HCT116 (cell line): ENCODE measurements at regions not wholly inside any gene's neighbourhood (a gene's known extent, or its start where the extent isn't known, plus 50 kb on each side); places are given as distances from the start of the nearest gene placed in this dataset.
"Not testable (repeated sequence)": the region's sequence is repeated elsewhere in the genome, so short reads cannot be mapped to it uniquely, and the experiment has no call there.

ENCODE experiments used
- ATAC-seq: fragments of 200-7000 bp; cut with Tn5 transposase; 2 replicates; pipeline ENCODE4 v1.9.1; 2020; ENCODE audit warnings: mild to moderate bottlenecking, moderate library complexity
- BruUV-seq: library from RNA; stranded (reverse); fragments of 400-500 nt; replicated peaks from 2 replicates; lab custom pipeline; 2021; lab: Mats Ljungman, UMichigan
- CTCF ChIA-PET: fragments of 300-600 bp; sonication (Branson Sonifier 250); formaldehyde crosslinking; loops from one replicate; lab custom pipeline; 2021; ENCODE audit warnings: antibody characterized with exemption; lab: Charles Lee
- POLR2A ChIA-PET: fragments of 300-600, 350-600 bp; sonication (Branson Sonifier 250); formaldehyde crosslinking; loops from one replicate; lab custom pipeline; 2021; ENCODE audit warnings: antibody characterized with exemption; lab: Charles Lee
- RAD21 ChIA-PET, 2 experiments: fragments of 300-600 bp; sonication (Branson Sonifier 250); formaldehyde crosslinking; loops; one replicate each; lab custom pipeline; 2023; ENCODE audit warnings: low total read pairs in 2 of 2; ENCODE audit not compliant: uncharacterized antibody in 2 of 2, unreplicated experiment in 2 of 2, low non-redundant PET in 1 of 2; lab: Charles Lee
- DNase-seq: peaks from one replicate; pipeline ENCODE4 v3.0.0-alpha.2; 2010; ENCODE audit warnings: low read depth, low spot score
- H2AFZ ChIP-seq: fragments of 200-600 bp; shearing (Covaris generic), sonication (generic); 2 replicates; pipeline ENCODE4 v1.6.1; 2017; ENCODE audit warnings: low read depth, mixed run types, mixed read lengths, antibody characterized with exemption, low read length; ENCODE audit not compliant: poor library complexity, severe bottlenecking
- H3K27ac ChIP-seq: 2 replicates; pipeline ENCODE4 v1.5.1; 2012; ENCODE audit warnings: low read depth, low read length
- H3K27me3 ChIP-seq: fragments of 200-600 bp; sonication (generic); 2 replicates; pipeline ENCODE4 v1.6.1; 2016; ENCODE audit warnings: mixed run types, low read length, mixed read lengths; ENCODE audit not compliant: insufficient read depth
- H3K36me3 ChIP-seq, 2 experiments: fragments of 200-500 bp in 1 of 2; fragments of 200-600 bp in 1 of 2; sonication (Bioruptor generic) in 1 of 2; sonication (generic) in 1 of 2; 2 replicates each; pipeline versions ENCODE4 v1.5.1 to v1.6.1; 2014 to 2016; ENCODE audit warnings: low read length in 2 of 2, inconsistent platforms in 1 of 2, mixed read lengths in 1 of 2, mixed run types in 1 of 2; ENCODE audit not compliant: insufficient read depth in 2 of 2, control insufficient read depth in 1 of 2
- H3K4me1 ChIP-seq, 2 experiments: fragments of 200-600 bp in 1 of 2; sonication (generic) in 1 of 2; 2 replicates each; pipeline versions ENCODE4 v1.5.1 to v1.6.1; 2012 to 2017; ENCODE audit warnings: low read length in 2 of 2, inconsistent platforms in 1 of 2, mild to moderate bottlenecking in 1 of 2, mixed read lengths in 1 of 2, mixed run types in 1 of 2, moderate library complexity in 1 of 2; ENCODE audit not compliant: insufficient read depth in 2 of 2, control insufficient read depth in 1 of 2
- H3K4me2 ChIP-seq: fragments of 200-600 bp; sonication (generic); 2 replicates; pipeline ENCODE4 v1.6.1; 2017; ENCODE audit warnings: mixed run types, low read length, mixed read lengths
- H3K4me3 ChIP-seq, 2 experiments: fragments of 200-600 bp in 1 of 2; sonication (generic) in 1 of 2; replicated peaks in 1 of 2; 2 replicates each; pipeline ENCODE4 v1.5.1; 2011 to 2016; ENCODE audit warnings: low read length in 2 of 2, control low read depth in 1 of 2, low read depth in 1 of 2, mild to moderate bottlenecking in 1 of 2, mixed read lengths in 1 of 2, mixed run types in 1 of 2
- H3K79me2 ChIP-seq: fragments of 200-600 bp; sonication (generic); 2 replicates; pipeline ENCODE4 v1.6.1; 2017; ENCODE audit warnings: mild to moderate bottlenecking, mixed run types, low read length, moderate library complexity, mixed read lengths; ENCODE audit not compliant: insufficient read depth
- H3K9ac ChIP-seq: fragments of 200-600 bp; sonication (generic); 2 replicates; pipeline ENCODE4 v1.6.1; 2016; ENCODE audit warnings: low read length, mixed read lengths
- H3K9me2 ChIP-seq: fragments of 200-600 bp; sonication (generic), shearing (Covaris generic); 2 replicates; pipeline ENCODE4 v1.6.1; 2017; ENCODE audit warnings: mixed run types, mild to moderate bottlenecking, moderate library complexity; ENCODE audit not compliant: insufficient read depth
- H3K9me3 ChIP-seq, 2 experiments: fragments of 200-500 bp in 1 of 2; fragments of 200-600 bp in 1 of 2; sonication (Bioruptor generic) in 1 of 2; sonication (generic) in 1 of 2; 2 replicates each; pipeline ENCODE4 v1.6.1; 2014 to 2017; ENCODE audit warnings: low read length in 2 of 2, mixed read lengths in 2 of 2, inconsistent platforms in 1 of 2, low read depth in 1 of 2, mild to moderate bottlenecking in 1 of 2, mixed run types in 1 of 2, moderate library complexity in 1 of 2; ENCODE audit not compliant: control insufficient read depth in 1 of 2, insufficient read depth in 1 of 2
- H4K20me1 ChIP-seq: fragments of 200-600 bp; sonication (generic), shearing (Covaris generic); 2 replicates; pipeline ENCODE4 v1.6.1; 2017; ENCODE audit warnings: mixed run types, mild to moderate bottlenecking, moderate library complexity; ENCODE audit not compliant: insufficient read depth
- CBX3 ChIP-seq: IDR thresholded peaks from 2 replicates; pipeline ENCODE4 v1.6.1; 2012; ENCODE audit warnings: low read depth
- EGR1 ChIP-seq: IDR thresholded peaks from 2 replicates; pipeline ENCODE4 v1.6.1; 2012; ENCODE audit warnings: low read depth
- EZH2 ChIP-seq: fragments of 200-600 bp; sonication (generic); IDR thresholded peaks from 2 replicates; pipeline ENCODE4 v1.6.1; 2017; ENCODE audit warnings: antibody characterized with exemption, mixed run types
- FOSL1 ChIP-seq: IDR thresholded peaks from 2 replicates; pipeline ENCODE4 v1.6.1; 2012; ENCODE audit warnings: low read depth
- JUND ChIP-seq: IDR thresholded peaks from 2 replicates; pipeline ENCODE4 v1.6.1; 2012
- POLR2AphosphoS5 ChIP-seq: IDR thresholded peaks from 2 replicates; pipeline ENCODE4 v1.6.1; 2011; ENCODE audit warnings: mild to moderate bottlenecking, low read depth, low read length, moderate library complexity
- RAD21 ChIP-seq: IDR thresholded peaks from 2 replicates; pipeline ENCODE4 v1.6.1; 2012; ENCODE audit warnings: low read depth, mild to moderate bottlenecking
- SIN3A ChIP-seq: IDR thresholded peaks from 2 replicates; pipeline ENCODE4 v1.6.1; 2012; ENCODE audit warnings: low read depth
- SP1 ChIP-seq: IDR thresholded peaks from 2 replicates; pipeline ENCODE4 v1.6.1; 2012; ENCODE audit warnings: low read depth
- SRF ChIP-seq: IDR thresholded peaks from 2 replicates; pipeline ENCODE4 v1.6.1; 2012; ENCODE audit warnings: low read depth
- YY1 ChIP-seq: IDR thresholded peaks from 2 replicates; pipeline ENCODE4 v1.6.1; 2011; ENCODE audit warnings: low read length, low read depth, moderate library complexity, mild to moderate bottlenecking; ENCODE audit not compliant: insufficient replicate concordance; ENCODE audit errors: extremely low read depth
- intact Hi-C: fragments of 100-400 bp; cut with micrococcal nuclease; formaldehyde crosslinking; loops from 2 replicates; pipeline ENCODE4 v1.10.0; 2022
- TF ChIP-seq, protein P1 (sequence below), 3 experiments: fragments of 200-600 bp in 1 of 3; sonication (generic) in 1 of 3; IDR thresholded peaks in 2 of 3; conservative IDR thresholded peaks in 1 of 3; 2 replicates each; pipeline ENCODE4 v1.5.1; 2012 to 2017; ENCODE audit warnings: low read depth in 2 of 3, low read length in 2 of 3, antibody characterized with exemption in 1 of 3, borderline replicate concordance in 1 of 3, control low read depth in 1 of 3, mild to moderate bottlenecking in 1 of 3, mixed read lengths in 1 of 3, mixed run types in 1 of 3, moderate library complexity in 1 of 3; ENCODE audit not compliant: insufficient read depth in 1 of 3
- TF ChIP-seq, protein P2 (sequence below): IDR thresholded peaks from 2 replicates; pipeline ENCODE4 v1.6.1; 2012
- TF ChIP-seq, protein P3 (sequence below): IDR thresholded peaks from 2 replicates; pipeline ENCODE4 v1.6.1; 2011; ENCODE audit warnings: mild to moderate bottlenecking, low read length, moderate library complexity; ENCODE audit not compliant: insufficient replicate concordance; ENCODE audit errors: extremely low read depth

DNA sequence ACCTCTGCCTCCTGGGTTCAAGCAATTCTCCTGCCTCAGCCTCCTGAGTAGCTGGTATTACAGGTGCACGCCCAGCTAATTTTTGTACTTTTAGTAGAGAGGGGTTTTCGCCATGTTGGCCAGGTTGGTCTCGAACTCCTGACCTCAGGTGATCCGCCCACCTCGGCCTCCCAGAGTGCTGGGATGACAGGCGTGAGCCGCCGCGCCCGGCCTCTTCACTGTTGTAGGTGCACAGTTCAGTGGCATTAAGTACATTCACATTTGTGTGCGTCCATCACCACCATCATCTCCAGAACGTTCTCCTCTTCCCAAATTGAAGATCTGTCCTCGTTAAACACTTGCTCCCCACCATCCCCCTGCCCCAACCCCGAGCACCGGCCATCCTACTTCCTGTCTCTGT, 71.3 kb downstream of the UNCX start:
- intact Hi-C loops, POLR2A ChIA-PET, H3K36me3 ChIP-seq, H3K9me3 ChIP-seq, RAD21 ChIA-PET, H3K27me3 ChIP-seq, H2AFZ ChIP-seq, ATAC-seq, H3K4me3 ChIP-seq, H3K79me2 ChIP-seq, H3K4me2 ChIP-seq, H3K9ac ChIP-seq, H3K4me1 ChIP-seq, CTCF ChIA-PET, H3K27ac ChIP-seq, BruUV-seq, H4K20me1 ChIP-seq, H3K9me2 ChIP-seq, DNase-seq: not testable (repeated sequence)

DNA sequence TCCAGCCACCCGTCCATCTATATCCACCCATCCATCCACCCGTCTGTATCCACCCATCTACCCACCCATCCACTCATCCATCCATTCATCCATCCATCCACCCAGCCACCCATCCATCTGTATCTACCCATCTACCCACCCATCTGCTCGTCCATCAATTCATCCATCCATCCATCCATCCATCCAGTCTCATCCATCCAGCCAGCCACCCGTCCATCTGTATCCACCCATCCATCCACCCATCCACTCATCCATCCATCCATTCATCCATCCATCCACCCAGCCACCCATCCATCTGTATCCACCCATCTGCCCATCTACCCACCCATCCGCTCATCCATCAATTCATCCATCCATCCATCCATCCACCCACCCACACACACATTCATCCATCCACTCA, 73.2 kb downstream of the UNCX start:
- H3K4me3 ChIP-seq, result no peak overlapping the region
- ChIA-PET POLR2A (no interaction called here), RAD21 (no interaction called here), CTCF (no interaction called here)
- BruUV-seq, result no TSS peak
- intact Hi-C loops, result no loop called here
- no peaks in the 10 kb centered on the region for H3K9me2 ChIP-seq
- ATAC-seq (no peak), DNase-seq (no peak)
- H3K9ac ChIP-seq, result no peak overlapping the region
- no peaks in the 10 kb centered on the region for H4K20me1 ChIP-seq
- no peak overlapping the region for H2AFZ ChIP-seq
- H3K27me3 ChIP-seq, result no peaks in the 10 kb centered on the region
- no peaks in the 10 kb centered on the region for H3K9me3 ChIP-seq
- no peaks in the 10 kb centered on the region for H3K36me3 ChIP-seq
- H3K4me2 ChIP-seq, result no peak overlapping the region
- no peaks in the 10 kb centered on the region for H3K79me2 ChIP-seq
- TF ChIP-seq YY1 (no peak), FOSL1 (no peak), SP1 (no peak), CBX3 (no peak), SRF (no peak), RAD21 (no peak), SIN3A (no peak), EGR1 (no peak), JUND (no peak), POLR2AphosphoS5 (no peak), EZH2 (no peak)
- TF ChIP-seq, protein P1, sequence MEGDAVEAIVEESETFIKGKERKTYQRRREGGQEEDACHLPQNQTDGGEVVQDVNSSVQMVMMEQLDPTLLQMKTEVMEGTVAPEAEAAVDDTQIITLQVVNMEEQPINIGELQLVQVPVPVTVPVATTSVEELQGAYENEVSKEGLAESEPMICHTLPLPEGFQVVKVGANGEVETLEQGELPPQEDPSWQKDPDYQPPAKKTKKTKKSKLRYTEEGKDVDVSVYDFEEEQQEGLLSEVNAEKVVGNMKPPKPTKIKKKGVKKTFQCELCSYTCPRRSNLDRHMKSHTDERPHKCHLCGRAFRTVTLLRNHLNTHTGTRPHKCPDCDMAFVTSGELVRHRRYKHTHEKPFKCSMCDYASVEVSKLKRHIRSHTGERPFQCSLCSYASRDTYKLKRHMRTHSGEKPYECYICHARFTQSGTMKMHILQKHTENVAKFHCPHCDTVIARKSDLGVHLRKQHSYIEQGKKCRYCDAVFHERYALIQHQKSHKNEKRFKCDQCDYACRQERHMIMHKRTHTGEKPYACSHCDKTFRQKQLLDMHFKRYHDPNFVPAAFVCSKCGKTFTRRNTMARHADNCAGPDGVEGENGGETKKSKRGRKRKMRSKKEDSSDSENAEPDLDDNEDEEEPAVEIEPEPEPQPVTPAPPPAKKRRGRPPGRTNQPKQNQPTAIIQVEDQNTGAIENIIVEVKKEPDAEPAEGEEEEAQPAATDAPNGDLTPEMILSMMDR (IDR thresholded peaks at IDR 0.05 in 2 of 3, conservative IDR thresholded peaks at IDR 0.05 in 1 of 3; ENCODE audit: borderline replicate concordance in 1 of 3, insufficient read depth in 1 of 3, low read depth in 2 of 3, low read length in 2 of 3), result no peak
- TF ChIP-seq, protein P2, sequence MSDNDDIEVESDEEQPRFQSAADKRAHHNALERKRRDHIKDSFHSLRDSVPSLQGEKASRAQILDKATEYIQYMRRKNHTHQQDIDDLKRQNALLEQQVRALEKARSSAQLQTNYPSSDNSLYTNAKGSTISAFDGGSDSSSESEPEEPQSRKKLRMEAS, result no peak
- TF ChIP-seq, protein P3, sequence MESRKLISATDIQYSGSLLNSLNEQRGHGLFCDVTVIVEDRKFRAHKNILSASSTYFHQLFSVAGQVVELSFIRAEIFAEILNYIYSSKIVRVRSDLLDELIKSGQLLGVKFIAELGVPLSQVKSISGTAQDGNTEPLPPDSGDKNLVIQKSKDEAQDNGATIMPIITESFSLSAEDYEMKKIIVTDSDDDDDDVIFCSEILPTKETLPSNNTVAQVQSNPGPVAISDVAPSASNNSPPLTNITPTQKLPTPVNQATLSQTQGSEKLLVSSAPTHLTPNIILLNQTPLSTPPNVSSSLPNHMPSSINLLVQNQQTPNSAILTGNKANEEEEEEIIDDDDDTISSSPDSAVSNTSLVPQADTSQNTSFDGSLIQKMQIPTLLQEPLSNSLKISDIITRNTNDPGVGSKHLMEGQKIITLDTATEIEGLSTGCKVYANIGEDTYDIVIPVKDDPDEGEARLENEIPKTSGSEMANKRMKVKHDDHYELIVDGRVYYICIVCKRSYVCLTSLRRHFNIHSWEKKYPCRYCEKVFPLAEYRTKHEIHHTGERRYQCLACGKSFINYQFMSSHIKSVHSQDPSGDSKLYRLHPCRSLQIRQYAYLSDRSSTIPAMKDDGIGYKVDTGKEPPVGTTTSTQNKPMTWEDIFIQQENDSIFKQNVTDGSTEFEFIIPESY, result no peak
- H3K27ac ChIP-seq, result no peak overlapping the region
- H3K4me1 ChIP-seq, result no peaks in the 10 kb centered on the region
